ENCODE measurements at regions not wholly inside any gene's neighbourhood (a gene's known extent, or its start where the extent isn't known, plus 50 kb on each side); places are given as distances from the start of the nearest gene placed in this dataset.

DNA sequence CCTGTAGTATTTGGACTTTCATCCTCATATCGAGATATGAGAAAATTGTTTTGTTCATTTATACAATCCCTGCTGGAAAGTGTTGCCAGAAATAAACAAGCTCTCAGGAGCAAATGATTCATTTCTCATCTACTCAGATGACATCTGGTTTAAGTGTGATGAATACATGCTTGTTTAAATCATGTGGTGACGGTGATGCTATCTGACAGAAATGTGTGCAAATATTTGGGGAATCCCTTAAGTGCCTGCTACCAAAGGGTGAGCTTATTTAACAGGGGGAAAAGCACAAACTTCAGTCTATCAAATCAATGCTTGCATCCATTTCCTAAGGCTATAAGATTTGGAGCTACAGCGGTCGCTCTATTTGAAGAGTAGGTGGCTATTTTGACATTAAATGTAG, 368.3 kb upstream of the SASH1 start:
- TF ChIP-seq, protein P1, sequence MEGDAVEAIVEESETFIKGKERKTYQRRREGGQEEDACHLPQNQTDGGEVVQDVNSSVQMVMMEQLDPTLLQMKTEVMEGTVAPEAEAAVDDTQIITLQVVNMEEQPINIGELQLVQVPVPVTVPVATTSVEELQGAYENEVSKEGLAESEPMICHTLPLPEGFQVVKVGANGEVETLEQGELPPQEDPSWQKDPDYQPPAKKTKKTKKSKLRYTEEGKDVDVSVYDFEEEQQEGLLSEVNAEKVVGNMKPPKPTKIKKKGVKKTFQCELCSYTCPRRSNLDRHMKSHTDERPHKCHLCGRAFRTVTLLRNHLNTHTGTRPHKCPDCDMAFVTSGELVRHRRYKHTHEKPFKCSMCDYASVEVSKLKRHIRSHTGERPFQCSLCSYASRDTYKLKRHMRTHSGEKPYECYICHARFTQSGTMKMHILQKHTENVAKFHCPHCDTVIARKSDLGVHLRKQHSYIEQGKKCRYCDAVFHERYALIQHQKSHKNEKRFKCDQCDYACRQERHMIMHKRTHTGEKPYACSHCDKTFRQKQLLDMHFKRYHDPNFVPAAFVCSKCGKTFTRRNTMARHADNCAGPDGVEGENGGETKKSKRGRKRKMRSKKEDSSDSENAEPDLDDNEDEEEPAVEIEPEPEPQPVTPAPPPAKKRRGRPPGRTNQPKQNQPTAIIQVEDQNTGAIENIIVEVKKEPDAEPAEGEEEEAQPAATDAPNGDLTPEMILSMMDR (IDR thresholded peaks at IDR 0.05; ENCODE audit: extremely low read depth, insufficient read depth, missing control alignments): no peak
- DNase-seq (ENCODE audit: low spot score): no peak
- in situ Hi-C loops (cut with MboI; ENCODE audit: low pct_unique_long_range_greater_than_20kb, low sequenced_read_pairs, unreplicated experiment): no loop called here

DNA sequence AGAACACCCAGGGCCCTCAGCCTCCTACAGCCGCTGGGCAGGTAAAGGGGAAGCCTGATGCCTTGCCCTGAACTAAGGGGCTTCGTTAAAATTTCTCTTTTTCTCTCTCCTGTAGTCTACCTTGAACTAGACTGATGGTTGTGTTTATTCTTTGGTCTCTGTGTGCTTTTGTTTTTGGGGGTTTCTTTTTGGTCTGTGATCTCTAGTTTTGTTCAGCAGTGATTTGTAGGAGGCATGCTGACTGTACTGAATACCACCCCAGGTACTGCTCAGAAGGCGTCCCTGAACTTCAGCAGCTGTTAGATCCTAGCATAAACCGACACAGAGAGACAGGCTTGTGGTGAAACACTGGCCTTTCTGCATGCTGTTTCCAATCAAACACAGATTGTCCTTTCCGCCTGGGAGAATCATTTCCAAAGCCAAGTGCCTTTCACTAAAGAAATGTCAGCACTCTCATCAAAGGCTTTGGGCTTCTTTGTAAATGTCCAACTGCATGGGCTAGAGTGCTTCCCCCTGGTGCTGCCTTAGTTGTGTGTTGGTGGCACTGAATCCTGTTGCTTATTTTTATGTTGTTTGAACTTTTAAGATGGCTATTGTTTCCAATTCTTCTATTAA, 364.7 kb upstream of the SASH1 start:
- in situ Hi-C loops (cut with MboI; ENCODE audit: low pct_unique_long_range_greater_than_20kb, low sequenced_read_pairs, unreplicated experiment): no loop called here
- TF ChIP-seq, protein P1 (IDR thresholded peaks at IDR 0.05; ENCODE audit: extremely low read depth, insufficient read depth, missing control alignments): no peak
- no peak for DNase-seq (ENCODE audit: low spot score)

GRCh38 chr6:147979966-147980365, 362.7 kb upstream of the SASH1 start:
- no peak for DNase-seq (ENCODE audit: low spot score)
- in situ Hi-C loops (cut with MboI; ENCODE audit: low pct_unique_long_range_greater_than_20kb, low sequenced_read_pairs, unreplicated experiment): no loop called here
- TF ChIP-seq, protein P1 (IDR thresholded peaks at IDR 0.05; ENCODE audit: extremely low read depth, insufficient read depth, missing control alignments): no peak

- no peak for DNase-seq (ENCODE audit: low spot score)
- in situ Hi-C loops (cut with MboI; ENCODE audit: low pct_unique_long_range_greater_than_20kb, low sequenced_read_pairs, unreplicated experiment): no loop called here
- TF ChIP-seq, protein P1 (IDR thresholded peaks at IDR 0.05; ENCODE audit: extremely low read depth, insufficient read depth, missing control alignments): no peak
Observed at GRCh38 chr6:147983581-147984366, 358.9 kb upstream of the SASH1 start.

DNA sequence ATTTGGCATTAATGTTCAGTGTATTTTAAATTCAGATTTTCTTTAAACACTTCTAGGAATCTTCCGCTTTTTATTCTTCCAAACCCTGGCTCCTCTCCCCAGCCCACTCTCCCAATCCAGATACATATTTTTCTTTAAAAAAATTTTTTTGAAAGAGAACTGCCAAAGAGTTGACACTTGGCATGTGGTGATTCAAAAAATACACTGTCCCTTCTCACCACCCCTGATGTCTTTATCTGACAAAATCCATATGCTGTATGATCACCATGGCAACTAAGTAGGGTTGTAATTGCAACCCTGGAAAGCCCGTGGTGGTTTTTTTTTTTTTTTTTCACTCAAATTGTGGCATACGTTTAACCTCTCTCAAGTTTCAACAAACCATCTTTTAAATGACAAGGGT, 355.8 kb upstream of the SASH1 start:
- DNase-seq (ENCODE audit: low spot score): no peak
- TF ChIP-seq, protein P1 (IDR thresholded peaks at IDR 0.05; ENCODE audit: extremely low read depth, insufficient read depth, missing control alignments): no peak
- in situ Hi-C loops (cut with MboI; ENCODE audit: low pct_unique_long_range_greater_than_20kb, low sequenced_read_pairs, unreplicated experiment): no loop called here

DNA sequence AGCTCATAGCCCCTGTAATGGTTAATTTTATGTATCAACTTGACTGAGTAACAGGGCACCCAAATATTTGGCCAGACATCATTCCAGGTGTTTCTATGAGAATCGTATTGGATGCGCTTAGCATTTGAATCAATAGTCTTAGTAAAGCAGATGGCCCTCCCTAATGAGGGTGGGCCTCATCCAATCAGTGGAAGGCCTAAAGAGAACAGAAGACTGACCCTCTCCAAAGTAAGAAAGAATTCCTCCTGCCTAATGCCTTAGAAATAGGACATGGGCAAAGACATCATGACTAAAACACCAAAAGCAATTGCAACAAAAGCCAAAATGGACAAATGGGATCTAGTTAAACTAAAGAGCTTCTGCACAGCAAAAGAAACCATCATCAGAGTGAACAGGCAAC, 352.5 kb upstream of the SASH1 start:
- DNase-seq (ENCODE audit: low spot score): no peak
- TF ChIP-seq, protein P1 (IDR thresholded peaks at IDR 0.05; ENCODE audit: extremely low read depth, insufficient read depth, missing control alignments): no peak
- in situ Hi-C loops (cut with MboI; ENCODE audit: low pct_unique_long_range_greater_than_20kb, low sequenced_read_pairs, unreplicated experiment): no loop called here
